ENCODE measurements at regions not wholly inside any gene's neighbourhood (a gene's known extent, or its start where the extent isn't known, plus 50 kb on each side); places are given as distances from the start of the nearest gene placed in this dataset.

- H3K4me3 ChIP-seq (replicated peaks in 1 of 3; ENCODE audit: insufficient read depth in 1 of 3, low read depth in 1 of 3, low read length in 3 of 3), result no peak overlapping the region
- no peaks in the 10 kb centered on the region for H3K9me1 ChIP-seq (replicated peaks; ENCODE audit: control insufficient read depth, extremely low read depth, insufficient read depth, low read length)
- H2AFZ ChIP-seq (ENCODE audit: low read depth, low read length), result no peak overlapping the region
- ChIA-PET POLR2A (no interaction called here), CTCF (no interaction called here)
- no peaks in the 10 kb centered on the region for H4K20me1 ChIP-seq (replicated peaks; ENCODE audit: control insufficient read depth, extremely low read depth, insufficient read depth, low read length)
- no peak overlapping the region for H3K9ac ChIP-seq (replicated peaks; ENCODE audit: extremely low read depth, insufficient read depth, low read length)
- DNase-seq (ENCODE audit: low read depth, low spot score), result no peak
- no TSS peak for BruUV-seq (replicated peaks)
- peaks cover 2% of the 10 kb centered on the region for H3K9me3 ChIP-seq (replicated peaks; ENCODE audit: control insufficient read depth, insufficient read depth, low read length)
- H3K27ac ChIP-seq (ENCODE audit: insufficient read depth, low read depth, low read length), result no peak overlapping the region
- no peak for TF ChIP-seq MAX (IDR thresholded peaks at IDR 0.05; ENCODE audit: insufficient read depth, insufficient read length)
- no peak for TF ChIP-seq GATA2 (IDR thresholded peaks at IDR 0.05; ENCODE audit: insufficient read depth, insufficient read length, low read depth, low read length)
- no peak for TF ChIP-seq EZH2 (IDR thresholded peaks at IDR 0.05; ENCODE audit: borderline replicate concordance, low read depth, low read length, severe bottlenecking)
- TF ChIP-seq, protein P1, sequence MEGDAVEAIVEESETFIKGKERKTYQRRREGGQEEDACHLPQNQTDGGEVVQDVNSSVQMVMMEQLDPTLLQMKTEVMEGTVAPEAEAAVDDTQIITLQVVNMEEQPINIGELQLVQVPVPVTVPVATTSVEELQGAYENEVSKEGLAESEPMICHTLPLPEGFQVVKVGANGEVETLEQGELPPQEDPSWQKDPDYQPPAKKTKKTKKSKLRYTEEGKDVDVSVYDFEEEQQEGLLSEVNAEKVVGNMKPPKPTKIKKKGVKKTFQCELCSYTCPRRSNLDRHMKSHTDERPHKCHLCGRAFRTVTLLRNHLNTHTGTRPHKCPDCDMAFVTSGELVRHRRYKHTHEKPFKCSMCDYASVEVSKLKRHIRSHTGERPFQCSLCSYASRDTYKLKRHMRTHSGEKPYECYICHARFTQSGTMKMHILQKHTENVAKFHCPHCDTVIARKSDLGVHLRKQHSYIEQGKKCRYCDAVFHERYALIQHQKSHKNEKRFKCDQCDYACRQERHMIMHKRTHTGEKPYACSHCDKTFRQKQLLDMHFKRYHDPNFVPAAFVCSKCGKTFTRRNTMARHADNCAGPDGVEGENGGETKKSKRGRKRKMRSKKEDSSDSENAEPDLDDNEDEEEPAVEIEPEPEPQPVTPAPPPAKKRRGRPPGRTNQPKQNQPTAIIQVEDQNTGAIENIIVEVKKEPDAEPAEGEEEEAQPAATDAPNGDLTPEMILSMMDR (IDR thresholded peaks at IDR 0.05; ENCODE audit: extremely low read depth in 1 of 2, insufficient read depth in 1 of 2, low read depth in 1 of 2, low read length in 2 of 2), result no peak
- no peak for TF ChIP-seq POLR2A (IDR thresholded peaks at IDR 0.05; ENCODE audit: low read depth, low read length)
- no peak for TF ChIP-seq POLR2AphosphoS5 (IDR thresholded peaks at IDR 0.05; ENCODE audit: insufficient read depth, low read depth, low read length)
- no peak for TF ChIP-seq JUN (IDR thresholded peaks at IDR 0.05; ENCODE audit: borderline replicate concordance, insufficient read depth, insufficient read length, low read depth)
- TF ChIP-seq MYC (IDR thresholded peaks at IDR 0.05; ENCODE audit: low read depth, low read length), result no peak
- TF ChIP-seq FOS (IDR thresholded peaks at IDR 0.05; ENCODE audit: borderline replicate concordance, insufficient read depth, low read length), result no peak
- intact Hi-C loops (cut with micrococcal nuclease) (no loop called here), dilution Hi-C loops (cut with MboI; ENCODE audit: extremely low pct_ligation_motif_present, low sequenced_read_pairs) (no loop called here)
- H3K4me1 ChIP-seq (ENCODE audit: control insufficient read depth, extremely low read depth, insufficient read depth, low read length), result no peaks in the 10 kb centered on the region
- no peaks in the 10 kb centered on the region for H3K79me2 ChIP-seq (ENCODE audit: control insufficient read depth, insufficient read depth, low read length)
- no peak overlapping the region for H3K4me2 ChIP-seq (ENCODE audit: insufficient read depth, low read length)
- H3K27me3 ChIP-seq (ENCODE audit: control insufficient read depth in 2 of 2, insufficient read depth in 2 of 2, low read length in 2 of 2), result no peaks in the 10 kb centered on the region
- no peaks in the 10 kb centered on the region for H3K36me3 ChIP-seq (ENCODE audit: control insufficient read depth in 2 of 2, extremely low read depth in 1 of 2, insufficient read depth in 2 of 2, low read length in 2 of 2)
- no peak for FAIRE-seq
Observed at GRCh38 chr9:119861842-119862241, 492.6 kb upstream of the BRINP1 start.

Measured in endothelial cell of umbilical vein (primary cell).